WERI-Rb-1 (cell line): ENCODE measurements at regions not wholly inside any gene's neighbourhood (a gene's known extent, or its start where the extent isn't known, plus 50 kb on each side); places are given as distances from the start of the nearest gene placed in this dataset.

Experiments used
- DNase-seq: peaks from one replicate; pipeline ENCODE4 v3.0.0-alpha.2; 2020
- H3K27ac ChIP-seq: fragments of 250-450 bp; sonication (Bioruptor Pico); 2 replicates; pipeline ENCODE4 v1.5.1; 2020; ENCODE audit warnings: mild to moderate bottlenecking, moderate library complexity
- H3K27me3 ChIP-seq: fragments of 250-450 bp; sonication (Bioruptor Pico); 2 replicates; pipeline ENCODE4 v1.5.1; 2021; ENCODE audit warnings: mild to moderate bottlenecking, low read depth, moderate library complexity; ENCODE audit not compliant: insufficient read depth, severe bottlenecking
- H3K36me3 ChIP-seq: fragments of 250-450 bp; sonication (Bioruptor Pico); 2 replicates; pipeline ENCODE4 v1.5.1; 2020; ENCODE audit warnings: mild to moderate bottlenecking, moderate library complexity
- H3K4me3 ChIP-seq: 2 replicates; pipeline ENCODE4 v1.5.1; 2011; ENCODE audit warnings: low read depth, mild to moderate bottlenecking, control low read depth, low read length
- H3K9me3 ChIP-seq: fragments of 250-450 bp; sonication (Bioruptor Pico); 2 replicates; pipeline ENCODE4 v1.5.1; 2021; ENCODE audit warnings: mild to moderate bottlenecking, moderate library complexity; ENCODE audit not compliant: severe bottlenecking
- CTCF ChIP-seq: IDR thresholded peaks from 2 replicates; pipeline ENCODE4 v1.5.1; 2011; ENCODE audit warnings: low read depth, mild to moderate bottlenecking, control low read depth, inconsistent platforms, low read length

- TF ChIP-seq CTCF: no peak
- Histone ChIP-seq H3K27me3 (no peaks in the 10 kb centered on the region), H3K36me3 (no peaks in the 10 kb centered on the region), H3K27ac (no peak overlapping the region), H3K9me3 (no peaks in the 10 kb centered on the region), H3K4me3 (no peak overlapping the region)
- no peak for DNase-seq
These were observed 292.5 kb downstream of the ATPSCKMT start for GRCh38 chr5:9957214-9957613.

GRCh38 chr5:9956725-9957124 is 293.0 kb downstream of the ATPSCKMT start:
- TF ChIP-seq CTCF: no peak
- no peak for DNase-seq
- no peaks in the 10 kb centered on the region for H3K36me3 ChIP-seq
- H3K27ac ChIP-seq: no peak overlapping the region
- no peaks in the 10 kb centered on the region for H3K9me3 ChIP-seq
- H3K4me3 ChIP-seq: no peak overlapping the region
- no peaks in the 10 kb centered on the region for H3K27me3 ChIP-seq

GRCh38 chr5:9955586-9955985 is 294.1 kb downstream of the ATPSCKMT start:
- H3K36me3 ChIP-seq: no peaks in the 10 kb centered on the region
- no peaks in the 10 kb centered on the region for H3K27me3 ChIP-seq
- no peaks in the 10 kb centered on the region for H3K9me3 ChIP-seq
- no peak overlapping the region for H3K4me3 ChIP-seq
- H3K27ac ChIP-seq: no peak overlapping the region
- no peak for DNase-seq
- no peak for TF ChIP-seq CTCF

GRCh38 chr5:9954869-9955268 is 294.8 kb downstream of the ATPSCKMT start:
- no peak for TF ChIP-seq CTCF
- DNase-seq: no peak

GRCh38 chr5:9953691-9954090 is 296.0 kb downstream of the ATPSCKMT start:
- Histone ChIP-seq H3K27me3 (no peaks in the 10 kb centered on the region), H3K4me3 (no peak overlapping the region), H3K9me3 (no peaks in the 10 kb centered on the region), H3K27ac (no peak overlapping the region), H3K36me3 (no peaks in the 10 kb centered on the region)
- no peak for TF ChIP-seq CTCF
- DNase-seq: no peak

More at GRCh38 chr5:9954869-9955268, 294.8 kb downstream of the ATPSCKMT start:
- no peak overlapping the region for H3K27ac ChIP-seq
- H3K36me3 ChIP-seq: no peaks in the 10 kb centered on the region
- no peak overlapping the region for H3K4me3 ChIP-seq
- no peaks in the 10 kb centered on the region for H3K27me3 ChIP-seq
- H3K9me3 ChIP-seq: no peaks in the 10 kb centered on the region

- Histone ChIP-seq H3K36me3 (no peaks in the 10 kb centered on the region), H3K9me3 (no peaks in the 10 kb centered on the region), H3K27me3 (no peaks in the 10 kb centered on the region), H3K27ac (no peak overlapping the region), H3K4me3 (no peak overlapping the region)
- DNase-seq: no peak
- TF ChIP-seq CTCF: no peak
These were observed 297.7 kb downstream of the ATPSCKMT start for GRCh38 chr5:9951865-9952516.
